H1 (cell line): ENCODE measurements at regions not wholly inside any gene's neighbourhood (a gene's known extent, or its start where the extent isn't known, plus 50 kb on each side); places are given as distances from the start of the nearest gene placed in this dataset.

Experiments used
- CTCF ChIA-PET: fragments of 300-600 bp; sonication (Branson Sonifier 250); formaldehyde crosslinking; loops from one replicate; lab custom pipeline; 2021; ENCODE audit not compliant: partially characterized antibody; lab: Charles Lee
- POLR2A ChIA-PET: fragments of 300-600 bp; sonication (Branson Sonifier 250); formaldehyde crosslinking; loops from one replicate; lab custom pipeline; 2021; ENCODE audit warnings: inconsistent platforms; ENCODE audit not compliant: partially characterized antibody; lab: Charles Lee
- DNase-seq, 2 experiments: peaks; one replicate each; pipeline versions ENCODE4 v3.0.0 to v3.0.0-alpha.2; 2010 to 2022; ENCODE audit warnings: low spot score in 2 of 2, low read depth in 1 of 2, mixed read lengths in 1 of 2
- FAIRE-seq: peaks from 2 replicates; lab custom pipeline; 2011; peaks lifted over from hg19 to GRCh38; lab: Jason Lieb, UNC
- H2AFZ ChIP-seq: 2 replicates; pipeline ENCODE4 v1.8.1; 2012; ENCODE audit warnings: low read length, inconsistent platforms
- H2AK5ac ChIP-seq: 2 replicates; pipeline ENCODE4 v1.6.1; 2013; ENCODE audit warnings: low read depth, low read length
- H2BK120ac ChIP-seq: replicated peaks from 2 replicates; pipeline ENCODE3; 2013; ENCODE audit warnings: low read depth, low read length, inconsistent platforms
- H2BK12ac ChIP-seq: 2 replicates; pipeline ENCODE4 v1.6.1; 2013; ENCODE audit warnings: low read depth, low read length
- H2BK15ac ChIP-seq: 2 replicates; pipeline ENCODE4 v1.6.1; 2013; ENCODE audit warnings: low read length
- H2BK20ac ChIP-seq: 2 replicates; pipeline ENCODE4 v1.6.1; 2013; ENCODE audit warnings: low read length
- H2BK5ac ChIP-seq: 2 replicates; pipeline ENCODE4 v1.6.1; 2013; ENCODE audit warnings: low read depth, low read length
- H3K14ac ChIP-seq: 2 replicates; pipeline ENCODE4 v1.6.1; 2013; ENCODE audit warnings: inconsistent platforms; ENCODE audit not compliant: insufficient read length
- H3K18ac ChIP-seq: 2 replicates; pipeline ENCODE4 v1.6.1; 2013; ENCODE audit warnings: low read length; ENCODE audit errors: extremely low read depth
- H3K23ac ChIP-seq: 2 replicates; pipeline ENCODE4 v1.6.1; 2013; ENCODE audit warnings: inconsistent platforms; ENCODE audit not compliant: insufficient read length
- H3K23me2 ChIP-seq: 2 replicates; pipeline ENCODE4 v1.6.1; 2013; ENCODE audit warnings: low read depth, low read length
- H3K27ac ChIP-seq: 2 replicates; pipeline ENCODE4 v1.6.1; 2011; ENCODE audit warnings: low read depth, low read length, inconsistent platforms
- H3K27me3 ChIP-seq, 4 experiments: replicated peaks in 1 of 4; 1 replicate in 1 of 4; 2 replicates in 3 of 4; pipeline versions ENCODE4 v1.6.1 to v1.8.1; 2011 to 2013; ENCODE audit warnings: low read length in 3 of 4, mild to moderate bottlenecking in 3 of 4, inconsistent platforms in 2 of 4, mixed read lengths in 2 of 4, moderate library complexity in 1 of 4; ENCODE audit not compliant: control insufficient read depth in 3 of 4, insufficient read depth in 3 of 4; ENCODE audit errors: extremely low read depth in 1 of 4
- H3K36me3 ChIP-seq, 4 experiments: 2 replicates each; pipeline versions ENCODE4 v1.6.1 to v1.8.1; 2011 to 2013; ENCODE audit warnings: mild to moderate bottlenecking in 4 of 4, low read length in 3 of 4, moderate library complexity in 2 of 4, control low read depth in 1 of 4, inconsistent platforms in 1 of 4; ENCODE audit not compliant: insufficient read depth in 4 of 4, control insufficient read depth in 2 of 4
- H3K4ac ChIP-seq: replicated peaks from 2 replicates; pipeline ENCODE3; 2013; ENCODE audit warnings: low read length, low read depth, mixed read lengths, inconsistent platforms; ENCODE audit not compliant: insufficient read length
- H3K4me1 ChIP-seq, 4 experiments: replicated peaks in 1 of 4; 1 replicate in 1 of 4; 2 replicates in 3 of 4; pipeline versions ENCODE4 v1.6.1 to v1.8.1; 2011 to 2013; ENCODE audit warnings: low read length in 3 of 4, inconsistent platforms in 2 of 4, mixed read lengths in 1 of 4; ENCODE audit not compliant: insufficient read depth in 4 of 4, control insufficient read depth in 3 of 4
- H3K4me2 ChIP-seq, 2 experiments: 2 replicates each; pipeline versions ENCODE4 v1.6.1 to v1.8.1; 2011 to 2013; ENCODE audit warnings: low read depth in 2 of 2, low read length in 2 of 2, control low read depth in 1 of 2, inconsistent platforms in 1 of 2, mild to moderate bottlenecking in 1 of 2; ENCODE audit not compliant: insufficient read depth in 1 of 2
- H3K4me3 ChIP-seq, 4 experiments: fragments of 200-600, 300-600 bp in 1 of 4; sonication (generic), shearing (Covaris generic), sonication (Bioruptor Twin) in 1 of 4; 2 replicates each; pipeline versions ENCODE4 v1.5.1 to v1.8.1; 2011 to 2016; ENCODE audit warnings: low read length in 4 of 4, low read depth in 3 of 4, control low read depth in 2 of 4, inconsistent platforms in 2 of 4, mild to moderate bottlenecking in 2 of 4, mixed read lengths in 1 of 4, moderate library complexity in 1 of 4; ENCODE audit not compliant: insufficient read depth in 2 of 4; ENCODE audit errors: extremely low read depth in 1 of 4
- H3K56ac ChIP-seq: replicated peaks from 2 replicates; pipeline ENCODE3; 2013; ENCODE audit warnings: low read depth, mild to moderate bottlenecking, mixed read lengths, low read length, inconsistent platforms; ENCODE audit not compliant: insufficient read length
- H3K79me1 ChIP-seq: 2 replicates; pipeline ENCODE4 v1.6.1; 2013; ENCODE audit warnings: low read depth, low read length, control low read depth
- H3K79me2 ChIP-seq, 2 experiments: 2 replicates each; pipeline versions ENCODE4 v1.6.1 to v1.8.1; 2012 to 2013; ENCODE audit warnings: low read length in 2 of 2, mild to moderate bottlenecking in 2 of 2, inconsistent platforms in 1 of 2; ENCODE audit not compliant: insufficient read depth in 2 of 2, control insufficient read depth in 1 of 2
- H3K9ac ChIP-seq, 4 experiments: replicated peaks in 1 of 4; 1 replicate in 1 of 4; 2 replicates in 3 of 4; pipeline versions ENCODE4 v1.6.1 to v1.8.1; 2011 to 2013; ENCODE audit warnings: low read depth in 3 of 4, low read length in 3 of 4, control low read depth in 2 of 4, mild to moderate bottlenecking in 2 of 4, moderate library complexity in 2 of 4, inconsistent platforms in 1 of 4; ENCODE audit errors: extremely low read depth in 1 of 4
- H3K9me3 ChIP-seq, 2 experiments: 2 replicates each; pipeline versions ENCODE4 v1.6.1 to v1.8.1; 2012 to 2013; ENCODE audit warnings: mild to moderate bottlenecking in 2 of 2, moderate library complexity in 2 of 2, control low read depth in 1 of 2, inconsistent platforms in 1 of 2, low read depth in 1 of 2, low read length in 1 of 2, mixed read lengths in 1 of 2; ENCODE audit not compliant: insufficient read depth in 2 of 2
- H4K20me1 ChIP-seq, 2 experiments: replicated peaks in 1 of 2; 2 replicates each; pipeline versions ENCODE3 to v1.8.1; 2011 to 2013; ENCODE audit warnings: inconsistent platforms in 2 of 2, low read length in 2 of 2, mild to moderate bottlenecking in 1 of 2; ENCODE audit not compliant: insufficient read depth in 2 of 2, control insufficient read depth in 1 of 2
- H4K5ac ChIP-seq: 2 replicates; pipeline ENCODE4 v1.6.1; 2013; ENCODE audit warnings: low read length, low read depth, mixed read lengths, inconsistent platforms; ENCODE audit not compliant: insufficient read length
- H4K8ac ChIP-seq: 2 replicates; pipeline ENCODE4 v1.8.0; 2013; ENCODE audit warnings: mild to moderate bottlenecking, moderate library complexity, low read length, inconsistent platforms; ENCODE audit not compliant: insufficient read depth; ENCODE audit errors: extremely low read depth
- H4K91ac ChIP-seq: replicated peaks from 2 replicates; pipeline ENCODE3; 2013; ENCODE audit warnings: low read length, mixed read lengths, inconsistent platforms; ENCODE audit not compliant: insufficient read length
- EZH2 ChIP-seq: fragments of 200-600 bp; sonication (generic); IDR thresholded peaks from 2 replicates; pipeline ENCODE4 v1.7.1; 2012; ENCODE audit warnings: low read depth, mild to moderate bottlenecking, moderate library complexity, low read length, inconsistent platforms; ENCODE audit not compliant: severe bottlenecking
- RXRA ChIP-seq: IDR thresholded peaks from 2 replicates; pipeline ENCODE4 v1.6.1; 2011; ENCODE audit warnings: low read depth, mild to moderate bottlenecking, low read length, moderate library complexity; ENCODE audit not compliant: insufficient read depth

GRCh38 chr13:74025369-74025768 is 108.8 kb downstream of the KLF12 start (continued):
- TF ChIP-seq RXRA, result no peak

GRCh38 chr13:74024856-74025255 is 109.3 kb downstream of the KLF12 start:
- Histone ChIP-seq H2BK20ac (no peak overlapping the region), H3K4me1 (peaks cover 0 to 14% (median 3%) of the 10 kb centered on the region in 4 experiments; a peak in 4 of 7 replicates), H3K79me2 (no peaks in the 10 kb centered on the region), H3K27me3 (no peaks in the 10 kb centered on the region), H2BK120ac (no peak overlapping the region), H3K56ac (no peak overlapping the region), H3K27ac (no peak overlapping the region), H2BK5ac (no peak overlapping the region), H4K20me1 (no peaks in the 10 kb centered on the region), H2AK5ac (no peak overlapping the region), H3K36me3 (no peaks in the 10 kb centered on the region), H2AFZ (no peak overlapping the region), H3K23ac (no peak overlapping the region), H4K91ac (no peak overlapping the region), H3K4ac (no peak overlapping the region), H3K4me3 (no peak overlapping the region), H3K79me1 (no peaks in the 10 kb centered on the region), H4K8ac (no peak overlapping the region), H3K23me2 (no peaks in the 10 kb centered on the region; the same call in 1 of the 2 replicates), H3K18ac (no peak overlapping the region), H3K14ac (no peak overlapping the region), H4K5ac (no peak overlapping the region), H3K4me2 (no peak overlapping the region), H3K9me3 (no peaks in the 10 kb centered on the region), H3K9ac (no peak overlapping the region), H2BK12ac (no peak overlapping the region), H2BK15ac (no peak overlapping the region)
- TF ChIP-seq EZH2, result no peak
- DNase-seq, result no peak
- FAIRE-seq, result no peak
- ChIA-PET POLR2A (no interaction called here), CTCF (interaction anchor here (0.7 to 2.7 kb wide), 7 partner anchors 9 to 750 kb away, joined by 3 to 9 read pairs (median 4); no protein-coding TSS in a partner anchor)
